ENCODE measurements at regions not wholly inside any gene's neighbourhood (a gene's known extent, or its start where the extent isn't known, plus 50 kb on each side); places are given as distances from the start of the nearest gene placed in this dataset.

GRCh38 chr1:213381572-213382084 lies 330.6 kb downstream of the RPS6KC1 start:
- peaks cover 8% of the 10 kb centered on the region for H3K4me1 ChIP-seq
- H3K27ac ChIP-seq = no peak overlapping the region
- no peak overlapping the region for H3K4me3 ChIP-seq
- Mint-ChIP-seq H3K27me3 (ENCODE audit: insufficient read depth, low read depth) (peaks cover 2% of the 10 kb centered on the region), H3K9me3 (peaks cover 2% of the 10 kb centered on the region), H3K36me3 (no peaks in the 10 kb centered on the region), H3K4me3 (no peak overlapping the region), H3K27ac (no peak overlapping the region), H3K4me1 (peaks cover 5% of the 10 kb centered on the region)
- no peaks in the 10 kb centered on the region for H3K36me3 ChIP-seq
- no peaks in the 10 kb centered on the region for H3K79me2 ChIP-seq (ENCODE audit: low read depth)
- no peak overlapping the region for H3K4me2 ChIP-seq
- no peaks in the 10 kb centered on the region for H3F3A ChIP-seq (ENCODE audit: low read depth)
- no peak for TF ChIP-seq EZH2 (IDR thresholded peaks at IDR 0.05)
- TF ChIP-seq EZH2phosphoT487 (IDR thresholded peaks at IDR 0.05) = no peak
- TF ChIP-seq CTCF (IDR thresholded peaks at IDR 0.05) = no peak
- H3K9ac ChIP-seq = no peak overlapping the region
- H4K20me1 ChIP-seq (ENCODE audit: low read depth) = no peaks in the 10 kb centered on the region
- no peaks in the 10 kb centered on the region for H3K27me3 ChIP-seq
- no peaks in the 10 kb centered on the region for H3K9me3 ChIP-seq (ENCODE audit: low read depth)
- no peak overlapping the region for H2AFZ ChIP-seq (replicated peaks)
- DNase-seq (ENCODE audit: low spot score) = no peak

- H3K27me3 ChIP-seq = no peaks in the 10 kb centered on the region
- Mint-ChIP-seq H3K4me3 (no peak overlapping the region), H3K27me3 (ENCODE audit: insufficient read depth, low read depth) (peaks cover 2% of the 10 kb centered on the region), H3K27ac (no peak overlapping the region), H3K4me1 (peaks cover 2% of the 10 kb centered on the region), H3K36me3 (no peaks in the 10 kb centered on the region), H3K9me3 (peaks cover 2% of the 10 kb centered on the region)
- no peak overlapping the region for H2AFZ ChIP-seq (replicated peaks)
- H3K4me3 ChIP-seq = no peak overlapping the region
- DNase-seq (ENCODE audit: low spot score) = no peak
- no peaks in the 10 kb centered on the region for H3K79me2 ChIP-seq (ENCODE audit: low read depth)
- H3K4me2 ChIP-seq = no peak overlapping the region
- TF ChIP-seq CTCF (IDR thresholded peaks at IDR 0.05) (no peak), EZH2 (IDR thresholded peaks at IDR 0.05) (no peak), EZH2phosphoT487 (IDR thresholded peaks at IDR 0.05) (no peak)
- H3K36me3 ChIP-seq = no peaks in the 10 kb centered on the region
- no peaks in the 10 kb centered on the region for H3K9me3 ChIP-seq (ENCODE audit: low read depth)
- H3K4me1 ChIP-seq = no peaks in the 10 kb centered on the region
- H4K20me1 ChIP-seq (ENCODE audit: low read depth) = no peaks in the 10 kb centered on the region
- no peak overlapping the region for H3K27ac ChIP-seq
- H3F3A ChIP-seq (ENCODE audit: low read depth) = no peaks in the 10 kb centered on the region
- H3K9ac ChIP-seq = no peak overlapping the region
Measured at GRCh38 chr1:213383465-213383864, 332.4 kb downstream of the RPS6KC1 start.

GRCh38 chr1:213385201-213385600 lies 334.2 kb downstream of the RPS6KC1 start:
- Histone ChIP-seq H3K27ac (no peak overlapping the region), H3K4me3 (no peak overlapping the region), H3K27me3 (no peaks in the 10 kb centered on the region), H3K4me2 (no peak overlapping the region), H3K9ac (no peak overlapping the region), H2AFZ (replicated peaks) (no peak overlapping the region), H3K36me3 (no peaks in the 10 kb centered on the region), H3F3A (ENCODE audit: low read depth) (no peaks in the 10 kb centered on the region), H3K4me1 (peaks cover 6% of the 10 kb centered on the region), H3K79me2 (ENCODE audit: low read depth) (no peaks in the 10 kb centered on the region), H4K20me1 (ENCODE audit: low read depth) (no peaks in the 10 kb centered on the region), H3K9me3 (ENCODE audit: low read depth) (no peaks in the 10 kb centered on the region)
- no peak for DNase-seq (ENCODE audit: low spot score)
- Mint-ChIP-seq H3K36me3 (no peaks in the 10 kb centered on the region), H3K9me3 (peaks cover 2% of the 10 kb centered on the region), H3K27me3 (ENCODE audit: insufficient read depth, low read depth) (peaks cover 2% of the 10 kb centered on the region), H3K27ac (no peak overlapping the region), H3K4me3 (no peak overlapping the region), H3K4me1 (peaks cover 4% of the 10 kb centered on the region)
- TF ChIP-seq EZH2phosphoT487 (IDR thresholded peaks at IDR 0.05) = no peak
- no peak for TF ChIP-seq EZH2 (IDR thresholded peaks at IDR 0.05)

GRCh38 chr1:213385806-213386324 lies 334.8 kb downstream of the RPS6KC1 start:
- Histone ChIP-seq H3K79me2 (ENCODE audit: low read depth) (no peaks in the 10 kb centered on the region), H2AFZ (replicated peaks) (no peak overlapping the region), H3K36me3 (no peaks in the 10 kb centered on the region), H4K20me1 (ENCODE audit: low read depth) (no peaks in the 10 kb centered on the region), H3K9ac (no peak overlapping the region), H3K9me3 (ENCODE audit: low read depth) (no peaks in the 10 kb centered on the region), H3K4me2 (no peak overlapping the region), H3K27ac (no peak overlapping the region), H3F3A (ENCODE audit: low read depth) (no peaks in the 10 kb centered on the region), H3K4me1 (peaks cover 6% of the 10 kb centered on the region), H3K27me3 (no peaks in the 10 kb centered on the region), H3K4me3 (no peak overlapping the region)
- no peak for DNase-seq (ENCODE audit: low spot score)
- no peak overlapping the region for H3K4me3 Mint-ChIP-seq
- TF ChIP-seq CTCF (IDR thresholded peaks at IDR 0.05) (no peak), EZH2phosphoT487 (IDR thresholded peaks at IDR 0.05) (no peak), EZH2 (IDR thresholded peaks at IDR 0.05) (no peak)
- peaks cover 2% of the 10 kb centered on the region for H3K27me3 Mint-ChIP-seq (ENCODE audit: insufficient read depth, low read depth)
- H3K9me3 Mint-ChIP-seq = peaks cover 2% of the 10 kb centered on the region
- H3K36me3 Mint-ChIP-seq = no peaks in the 10 kb centered on the region
- peaks cover 4% of the 10 kb centered on the region for H3K4me1 Mint-ChIP-seq
- no peak overlapping the region for H3K27ac Mint-ChIP-seq

Measured in neural progenitor cell (in vitro differentiated cells).